22Rv1 (cell line): ENCODE measurements at regions not wholly inside any gene's neighbourhood (a gene's known extent, or its start where the extent isn't known, plus 50 kb on each side); places are given as distances from the start of the nearest gene placed in this dataset.

Experiments used
- H3K27ac ChIP-seq: fragments of 450-650 bp; 2 replicates; pipeline ENCODE4 v1.5.1; 2017
- CTCF ChIP-seq: fragments of 450-650 bp; IDR thresholded peaks from 2 replicates; pipeline ENCODE4 v1.5.1; 2017; ENCODE audit warnings: mild to moderate bottlenecking
- ZFX ChIP-seq: fragments of 450-650 bp; IDR thresholded peaks from 2 replicates; pipeline ENCODE4 v1.6.1; 2017; ENCODE audit warnings: antibody characterized with exemption, borderline replicate concordance

- H3K27ac ChIP-seq: no peak overlapping the region
- TF ChIP-seq CTCF: no peak
- TF ChIP-seq ZFX: no peak
Observed at GRCh38 chr7:96377399-96377798, 55.5 kb upstream of the SLC25A13 start.
